ENCODE measurements at regions not wholly inside any gene's neighbourhood (a gene's known extent, or its start where the extent isn't known, plus 50 kb on each side); places are given as distances from the start of the nearest gene placed in this dataset.

DNA sequence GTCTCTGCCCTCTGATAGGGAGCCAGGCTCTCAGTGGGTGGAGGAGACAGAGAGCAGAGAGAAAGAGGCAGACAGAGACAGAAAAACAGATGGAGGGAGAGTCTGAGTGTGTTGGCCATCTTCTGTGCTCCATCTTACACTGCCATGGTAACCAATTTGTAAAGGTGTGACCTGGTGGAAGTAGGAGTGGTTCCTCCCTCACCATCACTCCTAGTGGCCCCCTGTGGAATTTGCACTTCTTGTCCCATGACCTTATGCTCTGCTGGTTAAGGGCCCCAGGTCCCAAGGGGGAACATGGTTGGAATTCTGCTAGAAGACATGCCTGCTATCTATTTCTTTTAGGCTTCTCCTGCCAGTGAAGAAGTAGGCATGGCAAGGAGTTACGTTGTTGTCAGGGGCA, 376.7 kb upstream of the CCDC196 start:
- Histone ChIP-seq H3K36me3 (no peaks in the 10 kb centered on the region), H3K4me1 (replicated peaks) (no peaks in the 10 kb centered on the region), H3K4me3 (no peak overlapping the region), H3K9me3 (replicated peaks) (no peaks in the 10 kb centered on the region), H3K27me3 (replicated peaks) (no peaks in the 10 kb centered on the region), H3K27ac (no peak overlapping the region)
- no peak for DNase-seq (ENCODE audit: low read depth in 1 of 2, low spot score in 2 of 2)

DNA sequence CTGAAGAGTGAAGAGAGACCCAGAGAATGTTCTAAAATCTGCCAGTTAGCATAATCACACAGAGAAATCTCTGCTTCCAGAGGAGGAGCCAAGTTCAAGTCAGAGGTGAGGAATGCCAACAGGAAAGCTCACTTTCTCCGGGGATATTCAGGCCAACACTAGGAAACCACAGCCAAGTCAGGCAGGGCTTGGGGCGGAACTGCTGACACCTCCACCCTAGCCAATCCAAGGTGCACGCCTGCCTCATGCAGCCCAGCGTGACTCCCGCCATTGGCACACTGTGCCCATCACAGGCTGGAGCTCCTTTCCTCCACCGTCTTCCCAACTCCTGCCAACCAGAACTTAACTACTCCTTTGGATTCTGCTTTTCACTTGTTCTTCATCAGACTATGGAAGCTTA, 374.3 kb upstream of the CCDC196 start:
- no peaks in the 10 kb centered on the region for H3K4me1 ChIP-seq (replicated peaks)
- no peak for DNase-seq (ENCODE audit: low read depth in 1 of 2, low spot score in 2 of 2)
- H3K27me3 ChIP-seq (replicated peaks), result no peaks in the 10 kb centered on the region
- H3K27ac ChIP-seq, result no peak overlapping the region
- H3K36me3 ChIP-seq, result no peaks in the 10 kb centered on the region
- no peak overlapping the region for H3K4me3 ChIP-seq
- no peaks in the 10 kb centered on the region for H3K9me3 ChIP-seq (replicated peaks)

DNA sequence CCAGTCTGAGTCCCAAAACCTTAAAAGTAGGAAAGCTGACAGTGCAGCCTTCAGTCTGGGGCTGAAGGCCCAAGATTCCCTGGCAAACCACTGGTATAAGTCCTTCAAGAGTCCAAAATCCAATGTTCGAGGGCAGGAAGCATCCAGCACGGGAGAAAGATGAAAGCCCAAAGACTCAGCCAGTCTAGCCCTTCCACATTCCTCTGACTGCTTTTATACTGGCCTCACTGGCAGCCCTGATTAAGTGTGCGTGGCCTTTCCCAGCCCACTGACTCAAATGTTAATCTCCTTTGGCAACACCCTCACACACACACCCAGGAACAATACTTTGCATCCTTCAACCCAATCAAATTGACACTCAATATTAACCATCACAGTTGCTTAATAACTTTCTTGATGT, 372.1 kb upstream of the CCDC196 start:
- H3K4me3 ChIP-seq, result no peak overlapping the region
- no peaks in the 10 kb centered on the region for H3K4me1 ChIP-seq (replicated peaks)
- no peaks in the 10 kb centered on the region for H3K27me3 ChIP-seq (replicated peaks)
- no peaks in the 10 kb centered on the region for H3K9me3 ChIP-seq (replicated peaks)
- H3K36me3 ChIP-seq, result no peaks in the 10 kb centered on the region
- DNase-seq (ENCODE audit: low read depth in 1 of 2, low spot score in 2 of 2), result no peak
- no peak overlapping the region for H3K27ac ChIP-seq

DNA sequence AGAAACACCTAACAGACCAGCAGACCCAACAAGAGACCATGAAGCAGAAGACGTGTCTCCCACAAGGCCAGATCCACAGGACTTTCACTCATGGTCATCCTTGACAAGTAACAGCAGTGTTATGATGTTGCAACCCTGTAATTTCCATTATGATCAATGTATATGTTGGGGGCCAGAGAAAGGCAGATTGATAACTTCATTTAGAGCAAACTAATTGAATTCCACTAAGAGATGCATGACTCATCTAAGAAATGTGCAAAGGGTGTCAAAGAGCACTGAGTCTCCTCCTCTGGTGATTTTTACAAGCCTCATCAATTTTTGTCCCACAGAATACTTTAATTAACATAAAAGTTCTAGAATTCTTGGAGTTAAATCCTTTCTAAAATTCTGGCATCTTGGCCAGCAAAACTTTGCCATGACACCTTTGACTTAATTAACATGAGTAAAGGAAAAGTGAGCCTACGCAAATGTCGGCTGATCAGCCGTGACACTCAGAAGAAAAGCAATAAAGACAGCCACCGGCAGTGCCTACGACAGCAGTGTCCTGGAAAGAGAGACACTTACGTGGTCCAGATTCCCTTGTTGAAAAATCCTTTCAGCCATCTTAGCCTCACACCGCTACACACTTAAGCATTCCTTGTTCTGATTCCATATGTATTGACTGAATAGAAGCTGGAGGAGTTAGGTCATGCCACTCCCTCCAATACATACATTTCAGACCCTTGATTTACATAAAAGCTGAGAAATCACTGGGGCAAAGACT, 370.2 kb upstream of the CCDC196 start:
- Histone ChIP-seq H3K4me1 (replicated peaks) (no peaks in the 10 kb centered on the region), H3K27ac (no peak overlapping the region), H3K4me3 (no peak overlapping the region), H3K27me3 (replicated peaks) (no peaks in the 10 kb centered on the region), H3K36me3 (no peaks in the 10 kb centered on the region), H3K9me3 (replicated peaks) (no peaks in the 10 kb centered on the region)
- DNase-seq (ENCODE audit: low read depth in 1 of 2, low spot score in 2 of 2), result no peak

DNA sequence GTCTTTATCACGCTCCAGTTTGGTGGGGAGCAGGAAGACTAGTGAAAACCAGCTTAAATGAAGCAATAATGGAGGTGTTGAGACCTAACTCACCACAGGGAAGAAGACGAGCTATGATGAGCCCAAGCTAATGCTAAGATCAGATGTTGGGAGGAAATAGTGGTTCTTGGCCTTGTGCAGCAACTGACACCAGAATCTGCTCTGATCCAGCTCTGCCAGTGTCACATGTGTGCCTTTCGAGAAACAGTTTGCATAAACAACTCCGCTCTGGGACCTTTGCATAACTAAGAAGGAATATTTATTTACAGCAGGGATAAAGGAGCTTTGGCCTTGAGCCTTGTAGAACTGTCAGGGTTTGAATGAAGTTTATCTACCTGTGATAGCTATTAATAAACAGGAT, 369.4 kb upstream of the CCDC196 start:
- Histone ChIP-seq H3K27me3 (replicated peaks) (no peaks in the 10 kb centered on the region), H3K4me3 (no peak overlapping the region), H3K4me1 (replicated peaks) (no peaks in the 10 kb centered on the region), H3K9me3 (replicated peaks) (no peaks in the 10 kb centered on the region), H3K36me3 (no peaks in the 10 kb centered on the region), H3K27ac (no peak overlapping the region)
- no peak for DNase-seq (ENCODE audit: low read depth in 1 of 2, low spot score in 2 of 2)

DNA sequence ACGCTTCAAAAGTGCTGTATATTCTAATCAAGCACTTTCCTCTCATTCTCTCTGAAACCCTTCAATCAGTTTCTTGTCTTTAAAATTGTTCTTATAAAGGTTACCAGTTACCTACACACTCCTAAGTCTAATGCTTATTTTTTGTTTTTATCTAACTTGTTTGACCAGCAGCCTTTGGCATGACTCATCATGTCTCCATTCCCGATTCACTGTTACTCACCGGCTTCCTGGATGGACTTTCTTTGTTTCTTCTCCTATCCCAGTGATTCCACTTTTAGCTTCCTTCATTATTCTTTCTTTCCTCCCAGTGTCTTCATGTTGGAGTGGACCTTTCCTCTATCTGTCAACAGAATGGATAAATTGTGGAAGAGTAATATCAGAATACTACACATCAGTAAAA, 368.6 kb upstream of the CCDC196 start:
- Histone ChIP-seq H3K4me3 (no peak overlapping the region), H3K4me1 (replicated peaks) (no peaks in the 10 kb centered on the region), H3K9me3 (replicated peaks) (no peaks in the 10 kb centered on the region), H3K27ac (no peak overlapping the region), H3K36me3 (no peaks in the 10 kb centered on the region), H3K27me3 (replicated peaks) (no peaks in the 10 kb centered on the region)
- peak in 1 of 2 experiments; percentile 4 for DNase-seq (ENCODE audit: low read depth in 1 of 2, low spot score in 2 of 2)

DNA sequence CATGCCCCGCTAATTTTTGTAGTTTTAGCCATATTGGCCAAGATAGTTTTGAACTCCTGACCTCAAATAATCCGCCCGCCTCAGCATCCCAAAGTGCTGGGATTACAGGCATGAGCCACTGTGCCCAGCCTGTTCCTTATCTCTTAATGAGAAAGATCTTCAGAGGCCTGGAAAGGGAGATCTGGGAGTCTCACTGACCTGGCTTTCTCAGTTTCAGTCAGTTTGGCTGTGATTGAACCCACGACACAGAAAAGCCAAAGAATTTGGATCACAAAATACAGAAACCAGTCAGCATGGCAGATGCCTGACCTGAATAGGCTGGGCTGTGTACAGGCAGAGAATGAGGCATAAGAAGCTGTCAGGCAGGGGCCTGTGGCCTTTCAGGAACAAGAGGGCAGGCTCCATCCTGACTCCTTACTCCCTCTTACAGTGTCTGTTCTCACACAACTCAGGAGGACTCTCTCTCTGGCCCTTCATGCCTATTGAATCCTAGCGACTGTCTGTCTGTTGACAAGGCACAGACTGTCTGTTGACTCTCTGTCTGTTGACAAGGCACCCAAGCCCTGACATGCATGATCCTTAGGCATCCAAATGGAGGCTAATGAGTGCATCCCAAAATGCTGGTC, 366.5 kb upstream of the CCDC196 start:
- Histone ChIP-seq H3K36me3 (no peaks in the 10 kb centered on the region), H3K4me3 (no peak overlapping the region), H3K9me3 (replicated peaks) (no peaks in the 10 kb centered on the region), H3K27me3 (replicated peaks) (no peaks in the 10 kb centered on the region), H3K27ac (no peak overlapping the region), H3K4me1 (replicated peaks) (no peaks in the 10 kb centered on the region)
- DNase-seq (ENCODE audit: low read depth in 1 of 2, low spot score in 2 of 2), result no peak

DNA sequence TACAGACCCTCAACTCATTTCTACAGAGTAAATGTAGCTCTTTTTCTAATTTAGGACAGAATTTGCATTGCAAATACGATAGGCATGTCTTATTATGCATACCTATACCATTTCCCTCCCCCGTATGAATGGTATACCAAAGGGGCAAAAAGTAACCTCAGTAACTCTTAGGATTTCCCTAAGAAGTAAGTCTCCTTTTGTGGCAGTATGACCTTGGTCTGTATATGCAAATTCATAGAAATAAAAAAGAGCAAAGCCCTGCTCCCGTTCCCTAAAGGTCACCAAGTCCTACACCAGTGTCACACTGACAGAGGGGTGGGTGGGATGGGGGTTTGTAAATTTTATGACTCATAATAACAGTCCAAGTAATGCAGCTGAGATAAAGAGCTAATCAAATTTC, 365.8 kb upstream of the CCDC196 start:
- no peak for DNase-seq (ENCODE audit: low read depth in 1 of 2, low spot score in 2 of 2)
- no peaks in the 10 kb centered on the region for H3K27me3 ChIP-seq (replicated peaks)
- no peak overlapping the region for H3K27ac ChIP-seq
- no peaks in the 10 kb centered on the region for H3K36me3 ChIP-seq
- H3K4me1 ChIP-seq (replicated peaks), result no peaks in the 10 kb centered on the region
- H3K4me3 ChIP-seq, result no peak overlapping the region
- H3K9me3 ChIP-seq (replicated peaks), result no peaks in the 10 kb centered on the region

DNA sequence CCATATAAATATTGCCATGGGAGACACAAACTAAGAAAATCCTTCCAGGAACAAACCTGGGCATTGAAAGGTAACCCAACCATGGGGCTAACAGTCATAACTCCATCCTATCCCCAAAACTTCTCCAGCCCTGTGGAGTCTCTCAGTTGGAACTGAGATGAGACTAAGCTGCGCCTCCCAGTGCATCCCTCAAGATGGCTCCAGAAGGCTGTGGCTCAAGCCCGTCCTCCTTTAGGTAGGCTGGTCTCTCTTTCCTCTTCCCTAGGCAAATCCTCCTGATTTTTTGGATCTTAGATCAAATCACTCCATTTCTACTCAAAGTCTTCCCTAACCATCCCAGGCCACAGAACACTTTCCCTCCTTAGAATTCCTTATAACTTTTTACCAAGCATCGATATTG, 364.3 kb upstream of the CCDC196 start:
- Histone ChIP-seq H3K36me3 (no peaks in the 10 kb centered on the region), H3K27ac (no peak overlapping the region), H3K4me3 (no peak overlapping the region), H3K27me3 (replicated peaks) (no peaks in the 10 kb centered on the region), H3K4me1 (replicated peaks) (no peaks in the 10 kb centered on the region), H3K9me3 (replicated peaks) (no peaks in the 10 kb centered on the region)
- DNase-seq (ENCODE audit: low read depth in 1 of 2, low spot score in 2 of 2), result no peak

DNA sequence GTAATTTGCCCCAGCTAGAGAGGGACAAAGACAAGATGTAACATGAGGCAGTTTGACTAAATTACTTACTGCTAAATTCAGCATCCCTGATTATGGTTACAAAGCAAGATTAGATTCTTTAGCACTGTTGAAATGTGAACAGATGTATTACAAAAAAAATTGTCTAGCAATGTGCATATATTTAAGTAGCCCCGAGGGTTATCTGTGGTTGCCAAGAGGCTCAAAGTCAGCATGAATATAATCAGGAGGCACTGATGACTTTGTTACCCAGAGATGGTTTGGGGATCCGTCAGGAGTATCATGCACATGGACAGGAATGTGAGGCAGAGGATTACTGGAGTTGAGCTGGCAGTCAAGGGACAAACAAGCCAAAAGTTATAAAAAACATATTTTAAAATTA, 356.9 kb upstream of the CCDC196 start:
- no peaks in the 10 kb centered on the region for H3K4me1 ChIP-seq (replicated peaks)
- H3K9me3 ChIP-seq (replicated peaks), result no peaks in the 10 kb centered on the region
- no peaks in the 10 kb centered on the region for H3K36me3 ChIP-seq
- DNase-seq (ENCODE audit: low read depth in 1 of 2, low spot score in 2 of 2), result no peak
- H3K4me3 ChIP-seq, result no peak overlapping the region
- no peak overlapping the region for H3K27ac ChIP-seq
- no peaks in the 10 kb centered on the region for H3K27me3 ChIP-seq (replicated peaks)

DNA sequence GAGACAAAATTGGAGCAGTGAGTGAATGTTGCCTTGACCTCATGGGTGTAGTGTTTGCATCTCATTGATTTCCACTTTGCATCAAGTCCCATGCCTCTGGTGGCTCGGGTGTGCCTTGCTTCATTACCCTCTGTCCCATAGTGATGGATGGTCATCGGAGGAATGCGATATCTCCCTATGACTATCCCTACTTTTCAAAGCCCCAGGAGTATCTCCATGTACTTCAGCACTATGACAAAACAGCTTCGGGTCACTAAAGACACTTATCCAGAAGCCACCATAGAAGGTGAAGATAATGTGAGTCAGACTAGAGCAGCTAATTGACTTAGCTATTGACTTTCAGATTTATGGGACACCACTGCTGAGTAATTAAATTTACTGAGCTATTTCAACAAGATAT, 355.1 kb upstream of the CCDC196 start:
- no peaks in the 10 kb centered on the region for H3K36me3 ChIP-seq
- no peaks in the 10 kb centered on the region for H3K9me3 ChIP-seq (replicated peaks)
- no peak overlapping the region for H3K27ac ChIP-seq
- no peak overlapping the region for H3K4me3 ChIP-seq
- no peaks in the 10 kb centered on the region for H3K4me1 ChIP-seq (replicated peaks)
- H3K27me3 ChIP-seq (replicated peaks), result no peaks in the 10 kb centered on the region
- DNase-seq (ENCODE audit: low read depth in 1 of 2, low spot score in 2 of 2), result no peak

DNA sequence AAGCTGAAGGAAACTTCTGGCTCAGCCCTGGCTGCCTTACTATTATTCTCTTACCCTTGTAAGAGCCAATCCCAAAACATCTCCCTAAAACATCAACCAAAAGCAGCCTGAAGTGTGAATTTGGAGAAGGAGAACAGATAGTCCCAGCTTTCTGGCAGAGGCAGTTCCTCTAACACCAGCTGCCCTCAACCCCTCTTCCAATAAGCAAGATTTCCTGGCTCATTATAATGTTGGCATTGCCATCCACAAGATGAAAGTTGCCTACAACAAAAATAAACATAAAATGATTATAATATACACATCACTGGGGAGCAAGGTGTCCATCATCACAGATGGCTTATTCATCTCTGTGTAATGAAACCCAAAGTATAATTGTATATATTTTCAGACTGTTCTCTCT, 352.5 kb upstream of the CCDC196 start:
- no peaks in the 10 kb centered on the region for H3K27me3 ChIP-seq (replicated peaks)
- H3K27ac ChIP-seq, result no peak overlapping the region
- H3K9me3 ChIP-seq (replicated peaks), result no peaks in the 10 kb centered on the region
- DNase-seq (ENCODE audit: low read depth in 1 of 2, low spot score in 2 of 2), result no peak
- no peak overlapping the region for H3K4me3 ChIP-seq
- H3K4me1 ChIP-seq (replicated peaks), result no peaks in the 10 kb centered on the region
- H3K36me3 ChIP-seq, result no peaks in the 10 kb centered on the region

DNA sequence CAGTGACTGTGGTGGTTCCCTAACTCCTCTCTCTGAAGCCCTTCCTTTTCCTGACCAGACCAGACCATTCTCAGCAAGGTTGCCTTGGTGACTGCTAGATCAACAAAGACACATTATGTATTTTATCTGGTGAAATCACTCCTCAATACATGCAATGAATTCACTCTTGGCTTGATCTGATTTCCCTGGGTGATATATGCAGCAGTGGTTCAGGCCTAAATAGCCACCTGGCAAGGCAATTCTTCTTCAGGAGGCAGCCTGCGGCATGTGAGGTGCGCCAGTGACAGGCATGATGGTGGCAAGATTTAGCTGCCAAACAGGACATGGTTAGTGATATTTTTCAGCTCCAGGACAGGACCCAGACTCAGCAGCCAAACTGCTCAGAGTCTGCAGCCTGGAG, 350.3 kb upstream of the CCDC196 start:
- H3K27me3 ChIP-seq (replicated peaks), result no peaks in the 10 kb centered on the region
- H3K27ac ChIP-seq, result no peak overlapping the region
- H3K4me1 ChIP-seq (replicated peaks), result no peaks in the 10 kb centered on the region
- H3K4me3 ChIP-seq, result no peak overlapping the region
- no peaks in the 10 kb centered on the region for H3K9me3 ChIP-seq (replicated peaks)
- no peak for DNase-seq (ENCODE audit: low read depth in 1 of 2, low spot score in 2 of 2)
- no peaks in the 10 kb centered on the region for H3K36me3 ChIP-seq

DNA sequence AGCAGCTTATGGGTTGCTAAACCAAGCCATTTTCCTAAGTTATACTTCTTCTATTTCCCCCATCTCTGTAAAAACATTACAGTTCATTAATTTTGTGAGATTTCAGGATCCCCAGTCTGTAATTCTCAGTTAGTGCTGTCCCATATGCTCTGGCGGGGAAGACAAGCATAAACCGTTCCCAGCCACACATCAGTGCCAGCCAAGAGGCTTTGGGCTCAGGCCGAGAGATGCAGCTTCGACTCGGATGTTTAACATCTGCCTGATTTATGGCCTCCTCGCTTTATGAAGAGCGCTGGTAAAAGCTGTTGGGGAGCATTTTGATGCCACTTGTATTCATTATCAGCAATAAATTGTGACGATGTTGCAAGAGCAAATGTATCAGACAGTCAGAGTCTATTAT, 349.1 kb upstream of the CCDC196 start:
- no peaks in the 10 kb centered on the region for H3K27me3 ChIP-seq (replicated peaks)
- no peaks in the 10 kb centered on the region for H3K9me3 ChIP-seq (replicated peaks)
- no peaks in the 10 kb centered on the region for H3K4me1 ChIP-seq (replicated peaks)
- no peaks in the 10 kb centered on the region for H3K36me3 ChIP-seq
- no peak overlapping the region for H3K4me3 ChIP-seq
- H3K27ac ChIP-seq, result no peak overlapping the region
- DNase-seq (ENCODE audit: low read depth in 1 of 2, low spot score in 2 of 2), result no peak

DNA sequence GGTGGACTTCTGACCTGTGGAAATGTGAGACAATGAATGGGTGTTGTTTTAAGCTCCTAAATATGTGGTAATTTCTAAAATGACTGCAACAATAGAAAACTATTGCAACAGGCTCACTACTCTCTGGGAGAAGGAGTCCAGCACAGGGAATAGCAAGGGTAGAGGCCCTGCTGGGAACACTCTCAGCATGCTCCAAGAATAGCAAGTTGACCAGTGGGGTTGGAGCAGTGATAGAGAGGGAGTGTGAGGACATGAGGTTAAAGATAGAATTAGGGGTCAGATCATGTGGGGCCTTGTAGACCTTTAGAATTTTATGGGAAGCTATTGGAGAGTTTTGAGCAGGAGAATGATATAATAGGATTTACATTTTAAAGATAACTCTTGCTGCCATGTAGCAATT, 346.7 kb upstream of the CCDC196 start:
- Histone ChIP-seq H3K4me3 (no peak overlapping the region), H3K9me3 (replicated peaks) (no peaks in the 10 kb centered on the region), H3K4me1 (replicated peaks) (no peaks in the 10 kb centered on the region), H3K27ac (no peak overlapping the region), H3K27me3 (replicated peaks) (no peaks in the 10 kb centered on the region), H3K36me3 (no peaks in the 10 kb centered on the region)
- no peak for DNase-seq (ENCODE audit: low read depth in 1 of 2, low spot score in 2 of 2)

All from SJSA1 (cell line).